Esophagus squamous epithelium (tissue), 5 donors: ENCODE measurements at regions not wholly inside any gene's neighbourhood (a gene's known extent, or its start where the extent isn't known, plus 50 kb on each side); places are given as distances from the start of the nearest gene placed in this dataset.
A peak's percentile ranks its signal among the peaks of the same experiment; 100 is the strongest.
"Not testable (repeated sequence)": the region's sequence is repeated elsewhere in the genome, so short reads cannot be mapped to it uniquely, and the experiment has no call there.

Experiments
- DNase-seq: peaks from one replicate; lab custom pipeline; 2025; lab: John Stamatoyannopoulos, UW
- H3K27ac ChIP-seq, 4 donors: fragments of 200-600 bp; sonication (generic); one replicate each; pipeline ENCODE4 v1.5.1; 2016 to 2019; ENCODE audit warnings: mild to moderate bottlenecking in 1 of 4
- H3K27me3 ChIP-seq, 4 donors: fragments of 200-600 bp; sonication (generic); 1 replicate in 3 of 4; 2 replicates in 1 of 4; pipeline versions ENCODE4 v1.5.1 to v1.6.0; 2017 to 2021; ENCODE audit warnings: antibody characterized with exemption in 1 of 4
- H3K36me3 ChIP-seq, 3 donors: fragments of 200-600 bp; sonication (generic); one replicate each; pipeline ENCODE4 v1.5.1; 2016 to 2019
- H3K4me1 ChIP-seq, 3 donors: fragments of 200-600 bp; sonication (generic); one replicate each; pipeline ENCODE4 v1.5.1; 2017 to 2019
- H3K4me3 ChIP-seq, 4 donors: fragments of 200-600 bp; sonication (generic); 1 replicate in 3 of 4; 2 replicates in 1 of 4; pipeline ENCODE4 v1.5.1; 2016 to 2019; ENCODE audit warnings: mild to moderate bottlenecking in 2 of 4, moderate library complexity in 1 of 4
- H3K9me3 ChIP-seq, 3 donors: fragments of 200-600 bp; sonication (generic); one replicate each; pipeline ENCODE4 v1.5.1; 2016 to 2019
- POLR2A ChIP-seq, 4 donors: fragments of 450-650 bp; IDR thresholded peaks; one replicate each; pipeline ENCODE4 v1.6.1; 2017; ENCODE audit warnings: antibody characterized with exemption in 4 of 4, mild to moderate bottlenecking in 4 of 4, moderate library complexity in 3 of 4
- WGBS, 2 donors: methylation state at CpG; one replicate each; pipeline ENCODE4 v1.1.5; 2018; 5-methylcytosine and 5-hydroxymethylcytosine counted together
- intact Hi-C: fragments of 100-400 bp; cut with DNase I; formaldehyde crosslinking; loops from one replicate; pipeline ENCODE4 v1.15.0; 2022
- TF ChIP-seq, protein P1 (sequence below), 6 experiments: fragments of 450-650 bp in 4 of 6; fragments of 200-600 bp in 2 of 6; sonication (generic) in 2 of 6; IDR thresholded peaks; one replicate each; pipeline ENCODE4 v1.5.1; 2016 to 2019; ENCODE audit warnings: antibody characterized with exemption in 6 of 6, mild to moderate bottlenecking in 4 of 6, moderate library complexity in 4 of 6
- donor health status: DM: yes; HTN: yes; CAD: no.

DNA sequence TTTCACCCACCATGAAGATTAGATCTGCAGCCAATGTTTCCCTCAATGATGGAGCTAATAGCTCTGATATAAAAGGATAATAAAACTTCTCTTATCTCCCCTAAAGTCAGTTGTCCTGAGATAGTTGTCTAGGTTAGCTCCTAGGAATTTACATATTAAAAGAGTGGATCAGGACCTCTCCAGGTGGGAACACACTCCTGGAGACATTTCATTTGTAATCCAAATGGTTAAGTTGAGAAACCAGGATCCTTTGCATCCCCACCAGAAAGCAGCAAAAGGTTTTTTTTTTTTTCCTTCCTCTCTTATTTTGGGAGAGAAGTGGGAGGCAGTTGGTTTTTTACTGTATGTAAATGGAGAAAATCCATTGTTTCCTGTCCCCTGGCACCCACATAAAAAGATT lies 182.5 kb upstream of the FBXL17 start:
- H3K4me1 ChIP-seq: no peaks in the 10 kb centered on the region
- TF ChIP-seq, protein P1, sequence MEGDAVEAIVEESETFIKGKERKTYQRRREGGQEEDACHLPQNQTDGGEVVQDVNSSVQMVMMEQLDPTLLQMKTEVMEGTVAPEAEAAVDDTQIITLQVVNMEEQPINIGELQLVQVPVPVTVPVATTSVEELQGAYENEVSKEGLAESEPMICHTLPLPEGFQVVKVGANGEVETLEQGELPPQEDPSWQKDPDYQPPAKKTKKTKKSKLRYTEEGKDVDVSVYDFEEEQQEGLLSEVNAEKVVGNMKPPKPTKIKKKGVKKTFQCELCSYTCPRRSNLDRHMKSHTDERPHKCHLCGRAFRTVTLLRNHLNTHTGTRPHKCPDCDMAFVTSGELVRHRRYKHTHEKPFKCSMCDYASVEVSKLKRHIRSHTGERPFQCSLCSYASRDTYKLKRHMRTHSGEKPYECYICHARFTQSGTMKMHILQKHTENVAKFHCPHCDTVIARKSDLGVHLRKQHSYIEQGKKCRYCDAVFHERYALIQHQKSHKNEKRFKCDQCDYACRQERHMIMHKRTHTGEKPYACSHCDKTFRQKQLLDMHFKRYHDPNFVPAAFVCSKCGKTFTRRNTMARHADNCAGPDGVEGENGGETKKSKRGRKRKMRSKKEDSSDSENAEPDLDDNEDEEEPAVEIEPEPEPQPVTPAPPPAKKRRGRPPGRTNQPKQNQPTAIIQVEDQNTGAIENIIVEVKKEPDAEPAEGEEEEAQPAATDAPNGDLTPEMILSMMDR (IDR thresholded peaks at IDR 0.05): no peak
- TF ChIP-seq POLR2A (IDR thresholded peaks at IDR 0.05): no peak
- intact Hi-C loops: no loop called here

GRCh38 chr5:108562205-108562454 lies 180.2 kb upstream of the FBXL17 start:
- Histone ChIP-seq H3K4me3 (no peak overlapping the region), H3K9me3 (no peaks in the 10 kb centered on the region), H3K4me1 (no peaks in the 10 kb centered on the region), H3K36me3 (no peaks in the 10 kb centered on the region), H3K27me3 (no peaks in the 10 kb centered on the region), H3K27ac (no peak overlapping the region)
- DNase-seq: no peak
- TF ChIP-seq, protein P1 (IDR thresholded peaks at IDR 0.05): no peak
- no peak for TF ChIP-seq POLR2A (IDR thresholded peaks at IDR 0.05)
- intact Hi-C loops: no loop called here

More for the DNA sequence above, 182.5 kb upstream of the FBXL17 start:
- no peak overlapping the region for H3K4me3 ChIP-seq
- no peak for DNase-seq
- H3K36me3 ChIP-seq: no peaks in the 10 kb centered on the region
- no peaks in the 10 kb centered on the region for H3K27me3 ChIP-seq
- no peaks in the 10 kb centered on the region for H3K9me3 ChIP-seq
- H3K27ac ChIP-seq: no peak overlapping the region

DNA sequence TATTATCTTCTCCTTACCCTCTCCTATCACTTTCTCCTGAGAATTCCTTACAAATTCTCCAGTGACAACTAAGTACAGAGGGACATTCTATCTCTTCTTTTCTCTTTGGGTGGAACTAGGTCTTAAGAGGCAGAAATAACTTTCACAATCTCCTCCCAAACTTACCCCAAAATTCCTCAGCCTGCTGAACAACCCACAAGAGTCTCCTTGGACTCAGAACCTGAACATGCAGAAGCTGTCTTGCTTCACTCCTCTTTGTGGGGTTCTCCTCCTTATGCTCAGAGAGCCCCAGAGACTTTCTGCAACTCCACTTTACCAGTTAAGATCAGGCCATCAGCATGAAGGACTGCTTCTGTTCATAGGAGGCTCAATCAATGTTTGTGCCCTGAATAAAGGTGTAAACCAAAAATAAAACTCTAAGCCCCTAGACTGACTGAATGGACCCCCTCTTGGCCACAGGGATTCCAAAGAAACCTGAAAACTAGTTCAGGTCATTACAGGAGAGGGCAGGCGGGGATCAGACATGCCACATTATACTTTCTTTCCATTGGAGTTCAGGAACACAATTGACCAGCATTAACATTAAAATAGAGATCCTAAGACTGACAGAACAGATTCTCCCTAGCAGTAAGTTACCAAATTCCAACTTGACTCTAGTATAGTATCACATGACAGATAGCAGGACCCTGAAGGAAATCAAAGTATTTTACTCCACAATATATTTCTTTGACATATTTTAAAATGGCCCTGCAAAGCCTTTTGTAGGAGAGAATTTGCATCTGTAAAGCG lies 179.7 kb upstream of the FBXL17 start:
- H3K9me3 ChIP-seq: no peaks in the 10 kb centered on the region
- WGBS, 2 donors: 74 to 76% methylated on average over 2 of the region's 2 CpGs
- intact Hi-C loops: no loop called here
- DNase-seq: no peak
- TF ChIP-seq, protein P1 (IDR thresholded peaks at IDR 0.05): no peak
- TF ChIP-seq POLR2A (IDR thresholded peaks at IDR 0.05): no peak
- H3K4me3 ChIP-seq: no peak overlapping the region
- H3K27me3 ChIP-seq: no peaks in the 10 kb centered on the region
- H3K36me3 ChIP-seq: no peaks in the 10 kb centered on the region
- no peak overlapping the region for H3K27ac ChIP-seq
- no peaks in the 10 kb centered on the region for H3K4me1 ChIP-seq

DNA sequence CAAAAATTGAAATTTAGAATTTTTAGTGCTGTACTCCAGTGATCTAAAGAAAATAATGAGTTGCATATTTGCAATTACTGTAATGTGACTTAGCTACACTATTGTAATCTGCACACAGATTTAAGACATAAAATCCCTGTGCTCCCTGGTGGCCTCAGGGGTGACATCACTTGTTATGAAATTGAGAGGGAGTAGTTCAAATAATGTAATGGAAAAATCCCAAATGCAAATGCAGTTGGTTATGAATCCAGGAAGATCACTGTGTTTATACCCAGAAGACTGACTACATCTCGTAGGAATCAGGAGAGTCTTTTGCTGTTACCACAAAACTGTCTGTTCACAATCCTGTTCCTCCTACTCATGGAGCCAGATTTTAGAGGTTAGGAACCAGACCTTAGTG lies 178.7 kb upstream of the FBXL17 start:
- no peaks in the 10 kb centered on the region for H3K4me1 ChIP-seq
- no peak for TF ChIP-seq POLR2A (IDR thresholded peaks at IDR 0.05)
- TF ChIP-seq, protein P1 (IDR thresholded peaks at IDR 0.05): no peak
- WGBS, 2 donors: 38 to 50% methylated on average over 1 of the region's 1 CpG
- H3K9me3 ChIP-seq: no peaks in the 10 kb centered on the region
- intact Hi-C loops: no loop called here
- no peak for DNase-seq
- no peak overlapping the region for H3K4me3 ChIP-seq
- H3K36me3 ChIP-seq: no peaks in the 10 kb centered on the region
- no peaks in the 10 kb centered on the region for H3K27me3 ChIP-seq
- H3K27ac ChIP-seq: peak overlapping the region in 2 of 4 donors; percentile 50 to 71

GRCh38 chr5:108560166-108560565 lies 178.3 kb upstream of the FBXL17 start:
- Histone ChIP-seq H3K4me1 (no peaks in the 10 kb centered on the region), H3K27me3 (no peaks in the 10 kb centered on the region), H3K36me3 (no peaks in the 10 kb centered on the region), H3K4me3 (no peak overlapping the region), H3K27ac (no peak overlapping the region), H3K9me3 (no peaks in the 10 kb centered on the region)
- no peak for DNase-seq
- intact Hi-C loops: no loop called here
- WGBS, 2 donors: 54 to 72% methylated on average over 2 of the region's 2 CpGs
- no peak for TF ChIP-seq POLR2A (IDR thresholded peaks at IDR 0.05)
- TF ChIP-seq, protein P1 (IDR thresholded peaks at IDR 0.05): no peak

DNA sequence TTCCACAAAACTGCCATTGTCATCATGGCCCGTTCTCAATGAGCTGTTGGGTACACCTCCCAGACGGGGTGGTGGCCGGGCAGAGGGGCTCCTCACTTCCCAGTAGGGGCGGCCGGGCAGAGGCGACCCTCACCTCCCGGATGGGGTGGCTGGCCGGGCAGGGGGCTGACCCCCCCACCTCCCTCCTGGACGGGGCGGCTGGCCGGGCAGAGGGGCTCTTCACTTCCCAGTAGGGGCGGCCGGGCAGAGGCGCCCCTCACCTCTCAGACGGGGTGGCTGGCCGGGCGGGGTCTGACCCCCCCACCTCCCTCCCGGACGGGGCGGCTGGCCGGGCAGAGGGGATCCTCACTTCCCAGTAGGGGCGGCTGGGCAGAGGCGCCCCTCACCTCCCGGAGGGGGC lies 176.9 kb upstream of the FBXL17 start:
- DNase-seq, H3K36me3 ChIP-seq, H3K27me3 ChIP-seq, H3K4me3 ChIP-seq, H3K9me3 ChIP-seq, H3K4me1 ChIP-seq, H3K27ac ChIP-seq, intact Hi-C loops: not testable (repeated sequence)
- no CpG with 5 or more reads among the region's 24 CpGs for WGBS, 2 donors

GRCh38 chr5:108558142-108558541 lies 176.2 kb upstream of the FBXL17 start:
- H3K4me1 ChIP-seq, H3K36me3 ChIP-seq, H3K27me3 ChIP-seq, H3K9me3 ChIP-seq, DNase-seq, intact Hi-C loops, H3K4me3 ChIP-seq, H3K27ac ChIP-seq: not testable (repeated sequence)
- 77 to 100% methylated on average over 2 of the region's 5 CpGs for WGBS, 2 donors
